ENCODE measurements at regions not wholly inside any gene's neighbourhood (a gene's known extent, or its start where the extent isn't known, plus 50 kb on each side); places are given as distances from the start of the nearest gene placed in this dataset.

GRCh38 chr2:204115137-204116056 is 178.8 kb downstream of the ICOS start:
- Histone ChIP-seq H3K9me2 (replicated peaks; ENCODE audit: insufficient read depth, low read length) (no peaks in the 10 kb centered on the region), H3K9ac (ENCODE audit: low read length) (no peak overlapping the region), H3K9me3 (ENCODE audit: insufficient read depth, low read length) (no peaks in the 10 kb centered on the region), H2AFZ (ENCODE audit: low read depth, low read length, severe bottlenecking) (no peak overlapping the region), H3K79me2 (ENCODE audit: insufficient read depth, low read length) (no peaks in the 10 kb centered on the region), H3K4me3 (ENCODE audit: insufficient read depth, low read length, poor library complexity, severe bottlenecking) (no peak overlapping the region), H3K4me2 (ENCODE audit: low read depth, low read length, poor library complexity, severe bottlenecking) (no peak overlapping the region), H3F3A (ENCODE audit: insufficient read depth) (no peaks in the 10 kb centered on the region), H3K27me3 (ENCODE audit: low read length) (no peaks in the 10 kb centered on the region), H3K27ac (ENCODE audit: low read depth, low read length) (no peak overlapping the region), H4K20me1 (ENCODE audit: low read depth, low read length) (no peaks in the 10 kb centered on the region), H3K36me3 (ENCODE audit: low read length) (no peaks in the 10 kb centered on the region)
- TF ChIP-seq EZH2phosphoT487 (conservative IDR thresholded peaks at IDR 0.05; ENCODE audit: low read length) = no peak
- no peak for TF ChIP-seq CTCF (IDR thresholded peaks at IDR 0.05; ENCODE audit: insufficient read depth, low read length, poor library complexity, severe bottlenecking)

- TF ChIP-seq CTCF (IDR thresholded peaks at IDR 0.05; ENCODE audit: insufficient read depth, low read length, poor library complexity, severe bottlenecking) = no peak
- no peak for TF ChIP-seq EZH2phosphoT487 (conservative IDR thresholded peaks at IDR 0.05; ENCODE audit: low read length)
- H3K4me2 ChIP-seq (ENCODE audit: low read depth, low read length, poor library complexity, severe bottlenecking) = no peak overlapping the region
- H3K9me2 ChIP-seq (replicated peaks; ENCODE audit: insufficient read depth, low read length) = no peaks in the 10 kb centered on the region
- H3K9me3 ChIP-seq (ENCODE audit: insufficient read depth, low read length) = no peaks in the 10 kb centered on the region
- no peaks in the 10 kb centered on the region for H3K36me3 ChIP-seq (ENCODE audit: low read length)
- no peak overlapping the region for H2AFZ ChIP-seq (ENCODE audit: low read depth, low read length, severe bottlenecking)
- H3K79me2 ChIP-seq (ENCODE audit: insufficient read depth, low read length) = no peaks in the 10 kb centered on the region
- H3F3A ChIP-seq (ENCODE audit: insufficient read depth) = no peaks in the 10 kb centered on the region
- no peak overlapping the region for H3K9ac ChIP-seq (ENCODE audit: low read length)
- H3K27ac ChIP-seq (ENCODE audit: low read depth, low read length) = no peak overlapping the region
- no peaks in the 10 kb centered on the region for H3K27me3 ChIP-seq (ENCODE audit: low read length)
- no peak overlapping the region for H3K4me3 ChIP-seq (ENCODE audit: insufficient read depth, low read length, poor library complexity, severe bottlenecking)
- H4K20me1 ChIP-seq (ENCODE audit: low read depth, low read length) = no peaks in the 10 kb centered on the region
These were observed 179.7 kb downstream of the ICOS start for GRCh38 chr2:204116159-204116792.

- no peaks in the 10 kb centered on the region for H3F3A ChIP-seq (ENCODE audit: insufficient read depth)
- no peaks in the 10 kb centered on the region for H3K9me2 ChIP-seq (replicated peaks; ENCODE audit: insufficient read depth, low read length)
- H3K79me2 ChIP-seq (ENCODE audit: insufficient read depth, low read length) = no peaks in the 10 kb centered on the region
- H4K20me1 ChIP-seq (ENCODE audit: low read depth, low read length) = no peaks in the 10 kb centered on the region
- no peak overlapping the region for H3K27ac ChIP-seq (ENCODE audit: low read depth, low read length)
- TF ChIP-seq EZH2phosphoT487 (conservative IDR thresholded peaks at IDR 0.05; ENCODE audit: low read length) (no peak), CTCF (IDR thresholded peaks at IDR 0.05; ENCODE audit: insufficient read depth, low read length, poor library complexity, severe bottlenecking) (no peak)
- no peak overlapping the region for H2AFZ ChIP-seq (ENCODE audit: low read depth, low read length, severe bottlenecking)
- H3K4me2 ChIP-seq (ENCODE audit: low read depth, low read length, poor library complexity, severe bottlenecking) = no peak overlapping the region
- no peaks in the 10 kb centered on the region for H3K9me3 ChIP-seq (ENCODE audit: insufficient read depth, low read length)
- no peak overlapping the region for H3K4me3 ChIP-seq (ENCODE audit: insufficient read depth, low read length, poor library complexity, severe bottlenecking)
- no peak overlapping the region for H3K9ac ChIP-seq (ENCODE audit: low read length)
- H3K36me3 ChIP-seq (ENCODE audit: low read length) = no peaks in the 10 kb centered on the region
- H3K27me3 ChIP-seq (ENCODE audit: low read length) = no peaks in the 10 kb centered on the region
These were observed 185.9 kb downstream of the ICOS start for GRCh38 chr2:204122425-204122824.
